ENCODE measurements at regions not wholly inside any gene's neighbourhood (a gene's known extent, or its start where the extent isn't known, plus 50 kb on each side); places are given as distances from the start of the nearest gene placed in this dataset.

DNA sequence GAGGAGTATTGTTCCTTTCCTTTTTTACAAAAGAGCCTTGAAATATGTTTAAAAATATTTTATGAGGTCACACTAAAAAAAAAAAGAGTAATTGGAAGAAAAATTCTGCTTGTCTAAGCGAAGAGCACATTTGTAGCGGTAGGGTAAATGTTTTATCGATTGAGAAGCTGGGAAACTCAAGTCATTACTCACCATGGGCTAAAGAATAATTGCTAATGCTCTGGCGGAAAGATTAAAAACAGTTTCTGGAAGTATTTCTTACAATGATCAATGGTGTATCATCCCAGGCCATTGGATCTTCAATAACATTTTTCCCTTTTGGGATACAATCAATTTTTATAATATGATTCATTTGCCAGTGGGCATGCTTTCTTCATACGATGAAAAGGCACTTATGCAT is 450.0 kb downstream of the RASEF start:
- no peak for DNase-seq (ENCODE audit: low spot score)

GRCh38 chr9:82613498-82613897 is 449.4 kb downstream of the RASEF start:
- DNase-seq (ENCODE audit: low spot score), result no peak

- no peak for DNase-seq (ENCODE audit: low spot score)
Measured at GRCh38 chr9:82616545-82616944, 446.4 kb downstream of the RASEF start.

GRCh38 chr9:82621447-82621846 is 441.5 kb downstream of the RASEF start:
- DNase-seq (ENCODE audit: low spot score), result no peak

- no peak for DNase-seq (ENCODE audit: low spot score)
Measured at GRCh38 chr9:82637368-82637767, 425.6 kb downstream of the RASEF start.

- DNase-seq (ENCODE audit: low spot score), result no peak
Measured at GRCh38 chr9:82645600-82645999, 417.3 kb downstream of the RASEF start.

DNA sequence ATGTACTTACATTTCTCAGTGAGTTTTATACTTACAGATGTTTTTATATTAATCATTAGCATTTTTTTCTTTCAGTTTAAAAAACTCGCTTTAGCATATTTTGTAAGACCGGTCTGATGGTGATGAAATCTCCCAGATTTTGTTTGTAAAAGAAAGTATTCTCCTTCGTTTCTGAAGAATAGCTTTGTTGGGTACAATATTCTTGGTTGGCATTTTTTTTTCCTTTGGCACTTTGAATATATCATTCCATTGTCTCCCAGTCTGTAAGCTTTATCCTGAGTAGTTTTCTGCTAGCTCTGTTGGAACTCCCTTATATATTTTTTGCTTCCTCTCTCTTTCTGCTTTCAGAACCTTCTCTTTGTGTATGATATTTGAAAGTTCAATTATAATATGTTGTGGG is 412.6 kb downstream of the RASEF start:
- DNase-seq (ENCODE audit: low spot score), result no peak

DNA sequence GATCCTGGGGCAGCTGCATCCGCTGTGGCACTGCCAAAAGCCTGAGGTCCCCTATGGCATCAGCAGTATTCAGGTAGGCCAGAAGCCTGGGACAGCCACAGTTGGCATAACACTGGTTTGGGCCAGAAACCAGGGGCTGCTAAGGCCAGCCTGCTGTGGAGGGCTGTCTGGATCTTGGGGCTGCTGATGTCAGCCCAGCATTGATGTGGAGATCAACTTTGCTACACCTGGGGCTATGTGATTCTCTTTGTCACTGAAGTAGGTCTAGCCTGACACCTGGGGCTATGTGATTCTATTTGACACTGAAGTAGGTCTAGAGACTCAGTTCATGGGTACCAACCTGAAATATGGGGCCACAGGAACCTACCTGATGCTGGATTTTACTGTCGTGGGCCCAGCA is 411.5 kb downstream of the RASEF start:
- peak; percentile 1 for DNase-seq (ENCODE audit: low spot score)

GRCh38 chr9:82665324-82665723 is 397.6 kb downstream of the RASEF start:
- no peak for DNase-seq (ENCODE audit: low spot score)

DNA sequence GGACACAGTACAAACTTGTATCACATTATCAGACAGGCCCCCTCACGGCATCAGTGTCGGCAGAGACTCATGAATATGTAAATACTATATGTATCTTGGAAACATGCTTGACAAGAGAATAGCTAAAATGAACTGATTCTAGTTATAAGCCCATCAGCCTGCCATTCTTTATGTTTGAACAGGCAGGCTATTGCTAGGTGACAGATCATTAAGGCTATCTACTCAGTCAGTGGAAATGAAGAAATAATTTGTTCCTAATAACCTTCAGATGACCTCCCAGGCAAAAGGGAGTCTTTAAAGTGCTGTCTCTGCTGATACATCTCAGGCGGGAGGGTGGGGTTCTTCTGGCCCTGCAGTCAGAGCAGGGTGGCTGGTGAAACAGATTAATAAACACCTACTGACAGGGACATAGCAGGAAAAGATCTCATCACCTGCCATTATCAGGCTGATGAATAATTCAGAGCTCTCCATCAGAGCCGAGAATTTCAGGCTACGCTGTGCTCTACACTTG is 394.2 kb downstream of the RASEF start:
- DNase-seq (ENCODE audit: low spot score), result no peak

DNA sequence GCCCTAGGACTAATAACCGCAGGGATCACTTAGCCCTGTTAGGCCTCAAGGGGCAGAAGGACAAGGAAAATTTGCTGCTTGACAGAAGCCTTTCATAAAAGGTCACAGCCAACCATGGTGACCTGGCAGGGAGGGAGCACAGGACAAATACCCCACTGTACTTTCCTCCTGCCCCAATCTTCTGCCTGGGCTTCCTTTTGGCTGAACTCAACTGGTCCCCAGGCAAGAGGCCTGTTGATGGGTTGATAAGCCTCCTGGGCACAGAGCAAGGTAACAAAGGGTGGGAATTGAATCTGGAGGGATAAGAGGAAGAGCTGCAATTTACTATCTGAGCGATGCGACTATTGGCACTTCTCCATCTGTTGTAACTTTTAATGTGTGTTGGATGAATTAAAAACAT is 392.9 kb downstream of the RASEF start:
- no peak for DNase-seq (ENCODE audit: low spot score)

GRCh38 chr9:82670726-82671125 is 392.2 kb downstream of the RASEF start:
- no peak for DNase-seq (ENCODE audit: low spot score)

DNA sequence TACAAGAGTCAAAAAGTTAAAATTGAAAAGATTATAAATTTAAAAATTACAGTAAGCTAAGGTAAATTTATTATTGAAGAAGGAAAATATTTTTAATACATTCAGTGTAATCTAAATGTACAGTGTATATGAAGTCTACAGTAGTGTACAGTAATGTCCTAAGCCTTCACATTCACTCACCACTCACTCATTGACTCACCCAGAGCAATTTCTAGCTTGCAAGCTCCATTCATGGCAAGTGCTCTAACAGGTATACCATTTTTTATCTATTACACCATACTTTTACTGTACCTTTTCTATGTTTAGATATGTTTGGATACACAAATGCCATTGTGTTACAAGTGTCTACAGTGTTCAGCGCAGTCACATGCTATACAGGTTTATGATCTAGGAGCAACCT is 389.7 kb downstream of the RASEF start:
- DNase-seq (ENCODE audit: low spot score), result no peak

- DNase-seq (ENCODE audit: low spot score), result no peak
Measured at GRCh38 chr9:82673919-82674318, 389.0 kb downstream of the RASEF start.

- DNase-seq (ENCODE audit: low spot score), result no peak
Measured at GRCh38 chr9:82675102-82675501, 387.8 kb downstream of the RASEF start.

GRCh38 chr9:82675605-82676004 is 387.3 kb downstream of the RASEF start:
- no peak for DNase-seq (ENCODE audit: low spot score)

- no peak for DNase-seq (ENCODE audit: low spot score)
Measured at GRCh38 chr9:82677086-82677485, 385.9 kb downstream of the RASEF start.

DNA sequence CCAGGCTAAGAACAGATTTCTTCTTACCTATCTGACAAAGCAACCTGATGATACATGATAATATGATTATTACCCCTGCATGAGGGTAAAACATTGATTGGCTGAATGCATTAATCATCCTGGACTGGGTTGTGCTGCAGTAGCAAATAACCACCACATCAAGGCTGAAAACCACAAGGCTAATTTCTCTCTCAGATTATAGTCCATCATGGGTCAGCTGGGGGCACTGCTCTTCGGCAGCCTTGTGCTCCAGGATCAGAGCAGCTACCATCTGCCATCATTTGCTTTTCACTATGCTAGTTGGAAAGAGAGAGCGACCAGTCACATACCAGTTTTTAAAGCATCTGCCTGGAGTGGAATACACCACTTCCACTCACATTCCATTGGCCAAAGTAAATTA is 383.5 kb downstream of the RASEF start:
- DNase-seq (ENCODE audit: low spot score), result peak; percentile 13

DNA sequence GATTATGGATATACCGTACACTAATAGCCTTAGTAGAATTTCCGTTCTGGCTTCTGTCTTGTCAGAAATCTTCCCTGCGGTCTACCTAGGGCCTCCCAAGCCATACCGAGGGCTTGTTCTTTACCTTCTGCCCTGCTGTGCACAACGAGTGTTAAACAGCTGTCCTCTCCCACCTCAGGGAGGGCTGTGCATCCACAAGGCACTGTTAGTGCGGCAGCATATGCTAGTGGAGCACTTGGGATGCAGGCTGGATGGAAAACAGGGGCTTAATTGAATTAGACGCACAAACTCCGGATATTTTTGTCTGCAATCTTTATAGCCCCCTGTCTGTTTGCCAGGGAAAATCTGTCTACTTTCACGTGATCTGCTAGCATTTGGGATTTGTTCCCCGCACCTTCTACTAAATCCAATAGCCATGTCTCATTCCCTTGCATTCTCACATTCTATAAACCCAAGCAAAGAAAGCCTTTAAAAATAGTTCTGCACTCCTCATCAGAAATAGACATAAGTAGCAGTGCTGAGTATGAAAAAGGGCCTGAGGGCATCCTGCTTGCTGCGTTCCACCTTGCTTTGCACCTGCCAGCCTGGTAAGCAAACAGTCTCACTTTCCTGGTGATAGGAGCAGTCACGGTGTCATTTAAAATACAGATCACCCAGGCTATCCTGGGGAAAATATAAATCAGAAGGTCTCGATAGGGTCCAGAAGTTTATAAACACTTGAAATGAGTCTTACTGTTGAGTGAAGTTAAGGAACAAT is 382.6 kb downstream of the RASEF start:
- DNase-seq (ENCODE audit: low spot score), result peak; percentile 64

DNA sequence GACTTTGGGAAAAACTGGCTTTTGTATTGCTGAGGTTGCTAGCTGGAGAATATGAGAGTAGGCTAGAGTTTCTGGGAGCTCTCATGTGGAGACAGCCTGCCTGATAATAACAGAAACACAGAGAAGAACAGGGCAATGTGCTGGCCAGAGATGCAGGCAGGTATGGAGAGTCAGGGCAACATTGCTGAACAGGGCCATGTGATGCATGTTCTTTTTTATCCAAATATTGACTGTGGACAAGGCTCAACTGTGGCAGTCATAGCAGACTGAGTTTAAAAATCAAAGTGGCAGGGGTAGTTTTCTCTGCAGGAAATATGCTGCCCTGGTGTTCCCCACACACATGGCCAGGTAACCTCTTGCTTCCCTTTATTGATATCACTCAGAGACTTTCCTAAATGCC is 381.1 kb downstream of the RASEF start:
- DNase-seq (ENCODE audit: low spot score), result no peak

DNA sequence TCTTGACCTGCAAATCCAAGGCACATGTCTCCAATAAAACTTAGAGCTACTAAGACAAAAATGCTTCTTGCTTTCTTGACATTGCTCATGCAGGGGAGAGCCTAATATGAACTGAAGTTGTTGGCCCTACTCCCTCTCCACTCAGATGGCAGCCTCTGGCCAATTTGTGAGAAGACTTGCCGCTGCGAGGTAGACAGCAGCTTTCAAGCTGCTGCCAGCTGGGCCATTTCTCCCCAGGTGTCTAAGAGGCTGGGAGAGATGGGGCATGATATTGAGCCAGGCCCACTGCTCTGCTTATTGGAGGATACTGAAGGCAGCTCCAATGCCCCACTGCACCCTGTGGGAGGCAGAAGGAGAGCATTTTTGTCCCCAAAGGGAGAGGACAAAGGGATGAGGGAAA is 380.5 kb downstream of the RASEF start:
- DNase-seq (ENCODE audit: low spot score), result no peak

DNA sequence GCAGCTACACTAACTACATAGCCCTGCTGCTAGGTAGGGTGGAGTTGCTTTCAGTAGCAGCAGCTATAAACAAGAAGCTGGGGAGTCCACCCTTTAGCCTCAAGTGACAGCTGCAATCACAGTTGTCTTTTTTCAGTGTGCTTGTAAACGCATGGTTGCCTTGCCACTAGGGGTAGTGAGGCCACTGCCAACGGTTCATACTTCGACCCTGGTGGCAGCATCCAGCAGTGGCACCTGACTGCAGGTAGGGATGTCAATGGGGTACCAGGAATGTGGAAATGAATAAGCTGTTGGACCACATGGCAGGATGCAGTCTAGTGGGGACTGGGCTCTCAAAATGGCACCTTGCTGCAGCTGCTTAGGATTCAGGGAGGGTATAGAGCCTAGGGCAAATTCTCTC is 367.2 kb downstream of the RASEF start:
- no peak for DNase-seq (ENCODE audit: low spot score)

DNA sequence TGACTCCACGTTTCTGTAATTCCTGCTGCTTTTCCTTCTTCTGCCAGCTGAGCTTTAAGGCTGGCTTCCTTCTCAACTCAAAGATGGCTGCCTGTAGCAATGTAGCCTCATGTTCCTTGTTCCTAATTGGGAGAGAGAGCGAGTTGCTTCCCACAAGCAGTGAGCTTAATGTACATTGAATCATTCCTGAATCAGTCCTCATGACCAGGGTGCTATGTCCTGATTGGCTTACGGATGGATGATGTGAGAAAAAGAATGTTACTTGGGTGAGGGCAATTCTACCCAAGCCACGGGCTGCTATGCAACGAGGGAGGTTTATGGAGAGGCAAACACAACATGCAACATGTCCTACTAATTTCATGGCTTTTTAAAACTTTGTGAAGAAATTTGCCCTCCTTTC is 356.2 kb downstream of the RASEF start:
- no peak for DNase-seq (ENCODE audit: low spot score)

GRCh38 chr9:82716821-82717220 is 346.1 kb downstream of the RASEF start:
- DNase-seq (ENCODE audit: low spot score), result no peak

Data from SK-N-DZ (cell line).